Coronary artery (tissue), 2 donors: ENCODE measurements at regions not wholly inside any gene's neighbourhood (a gene's known extent, or its start where the extent isn't known, plus 50 kb on each side); places are given as distances from the start of the nearest gene placed in this dataset.
A peak's percentile ranks its signal among the peaks of the same experiment; 100 is the strongest.
"Not testable (repeated sequence)": the region's sequence is repeated elsewhere in the genome, so short reads cannot be mapped to it uniquely, and the experiment has no call there.

Experiments
- DNase-seq: peaks from one replicate; pipeline ENCODE4 v3.0.0-alpha.2; 2017; ENCODE audit warnings: low spot score
- H3K27ac ChIP-seq, 2 donors: fragments of 200-600 bp; sonication (generic); one replicate each; pipeline ENCODE4 v1.5.1; 2016 to 2019
- H3K4me3 ChIP-seq: fragments of 200-600 bp; sonication (generic); 2 replicates; pipeline ENCODE4 v1.5.1; 2016; ENCODE audit warnings: mild to moderate bottlenecking, moderate library complexity
- TF ChIP-seq, protein P1 (sequence below): fragments of 200-600 bp; sonication (generic); IDR thresholded peaks from one replicate; pipeline ENCODE4 v1.5.1; 2019; ENCODE audit warnings: antibody characterized with exemption

DNA sequence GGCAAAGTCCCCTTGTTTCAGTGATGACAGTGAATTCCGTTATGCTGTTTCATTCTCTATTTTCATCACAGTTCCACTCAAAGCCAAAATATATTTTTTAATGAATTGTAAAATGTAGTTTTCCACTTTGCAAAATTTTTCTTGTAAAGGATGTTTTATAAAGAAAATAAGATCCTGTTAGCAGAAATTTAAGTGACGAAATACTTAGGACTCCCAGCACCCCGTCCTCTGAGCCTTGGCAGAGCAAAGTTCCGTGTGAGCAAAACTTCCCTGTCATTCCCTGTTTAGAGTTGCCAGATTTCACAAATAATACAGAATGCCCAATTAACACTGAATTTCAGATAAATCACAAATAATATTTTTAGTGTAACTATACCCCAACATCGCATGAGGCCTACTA is 81.0 kb upstream of the RBPJ start:
- TF ChIP-seq, protein P1, sequence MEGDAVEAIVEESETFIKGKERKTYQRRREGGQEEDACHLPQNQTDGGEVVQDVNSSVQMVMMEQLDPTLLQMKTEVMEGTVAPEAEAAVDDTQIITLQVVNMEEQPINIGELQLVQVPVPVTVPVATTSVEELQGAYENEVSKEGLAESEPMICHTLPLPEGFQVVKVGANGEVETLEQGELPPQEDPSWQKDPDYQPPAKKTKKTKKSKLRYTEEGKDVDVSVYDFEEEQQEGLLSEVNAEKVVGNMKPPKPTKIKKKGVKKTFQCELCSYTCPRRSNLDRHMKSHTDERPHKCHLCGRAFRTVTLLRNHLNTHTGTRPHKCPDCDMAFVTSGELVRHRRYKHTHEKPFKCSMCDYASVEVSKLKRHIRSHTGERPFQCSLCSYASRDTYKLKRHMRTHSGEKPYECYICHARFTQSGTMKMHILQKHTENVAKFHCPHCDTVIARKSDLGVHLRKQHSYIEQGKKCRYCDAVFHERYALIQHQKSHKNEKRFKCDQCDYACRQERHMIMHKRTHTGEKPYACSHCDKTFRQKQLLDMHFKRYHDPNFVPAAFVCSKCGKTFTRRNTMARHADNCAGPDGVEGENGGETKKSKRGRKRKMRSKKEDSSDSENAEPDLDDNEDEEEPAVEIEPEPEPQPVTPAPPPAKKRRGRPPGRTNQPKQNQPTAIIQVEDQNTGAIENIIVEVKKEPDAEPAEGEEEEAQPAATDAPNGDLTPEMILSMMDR: no peak
- Histone ChIP-seq H3K4me3 (no peak overlapping the region), H3K27ac (peak overlapping the region in 1 of 2 donors; percentile 75)
- DNase-seq: no peak

DNA sequence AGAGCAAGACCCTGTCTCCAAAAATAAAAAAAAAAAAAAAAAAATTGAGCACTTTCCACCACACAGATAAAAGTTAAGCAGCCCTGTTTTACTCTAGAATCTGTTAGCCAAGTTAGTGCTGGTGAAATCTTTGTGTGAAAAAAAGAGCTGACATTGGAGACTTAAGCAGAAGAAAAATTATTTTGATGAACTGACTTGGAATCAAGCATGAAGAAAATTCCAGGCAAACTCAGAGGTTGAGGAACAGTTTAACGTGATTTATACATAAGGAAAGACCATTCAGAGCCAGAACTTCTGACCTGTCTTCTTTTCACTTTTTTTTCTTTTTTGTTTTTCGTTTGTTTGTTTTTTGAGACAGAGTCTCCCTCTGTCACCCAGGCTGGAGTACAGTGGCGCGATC is 79.6 kb upstream of the RBPJ start:
- Histone ChIP-seq H3K4me3 (no peak overlapping the region), H3K27ac (no peak overlapping the region)
- DNase-seq: no peak
- TF ChIP-seq, protein P1: no peak

DNA sequence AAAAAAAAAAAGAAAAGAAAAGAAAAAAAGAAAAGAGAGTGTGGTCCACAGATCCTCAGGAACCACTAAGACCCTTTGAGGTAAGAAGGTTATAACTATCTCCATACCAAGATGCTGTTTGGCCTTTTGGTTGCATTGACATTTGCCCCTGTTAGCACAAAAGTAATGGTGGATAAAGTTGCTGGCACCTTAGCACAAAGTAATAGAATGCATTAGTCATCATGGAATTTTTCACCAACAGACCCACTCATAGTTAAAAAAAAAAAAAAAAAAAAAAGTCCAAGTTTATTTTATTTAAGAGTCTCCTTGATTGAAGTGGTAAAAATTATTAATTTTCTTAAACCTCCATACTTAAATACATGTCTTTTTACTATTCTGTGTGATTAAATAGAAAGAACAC is 78.4 kb upstream of the RBPJ start:
- no peak for DNase-seq
- Histone ChIP-seq H3K27ac (no peak overlapping the region), H3K4me3 (no peak overlapping the region)
- TF ChIP-seq, protein P1: no peak

DNA sequence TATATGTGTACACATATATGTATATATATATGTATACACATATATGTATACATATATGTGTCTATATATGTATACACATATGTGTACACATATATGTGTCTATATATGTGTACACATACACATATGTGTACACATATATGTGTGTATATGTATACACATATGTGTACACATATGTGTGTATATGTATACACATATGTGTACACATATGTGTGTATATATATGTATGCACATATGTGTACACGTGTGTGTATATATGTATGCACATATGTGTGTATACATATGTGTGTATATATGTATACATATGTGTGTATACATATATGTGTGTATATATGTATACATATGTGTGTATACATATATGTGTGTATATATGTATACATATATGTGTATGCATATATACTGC is 76.7 kb upstream of the RBPJ start:
- not testable (repeated sequence) for H3K27ac ChIP-seq, H3K4me3 ChIP-seq, DNase-seq

DNA sequence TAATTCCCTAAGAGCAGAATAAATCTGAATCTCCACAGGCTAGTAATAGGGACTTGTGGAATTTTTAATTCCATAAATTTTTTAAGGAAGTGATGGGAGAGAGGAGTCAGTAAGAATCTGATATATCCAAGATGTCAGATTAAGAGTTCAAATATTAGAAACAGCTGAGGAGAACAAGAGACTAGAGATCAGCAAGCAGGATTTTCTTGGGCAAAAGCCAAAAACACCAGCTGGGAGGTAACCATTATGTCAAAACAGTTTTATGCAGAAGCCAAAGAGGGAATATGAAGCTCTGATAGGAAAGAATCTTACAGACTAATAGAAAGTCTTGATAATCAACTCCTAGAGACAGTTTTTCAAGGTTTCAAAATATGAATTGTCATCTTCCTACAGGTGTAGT is 72.2 kb upstream of the RBPJ start:
- no peak overlapping the region for H3K4me3 ChIP-seq
- H3K27ac ChIP-seq: no peak overlapping the region
- TF ChIP-seq, protein P1: no peak
- no peak for DNase-seq

DNA sequence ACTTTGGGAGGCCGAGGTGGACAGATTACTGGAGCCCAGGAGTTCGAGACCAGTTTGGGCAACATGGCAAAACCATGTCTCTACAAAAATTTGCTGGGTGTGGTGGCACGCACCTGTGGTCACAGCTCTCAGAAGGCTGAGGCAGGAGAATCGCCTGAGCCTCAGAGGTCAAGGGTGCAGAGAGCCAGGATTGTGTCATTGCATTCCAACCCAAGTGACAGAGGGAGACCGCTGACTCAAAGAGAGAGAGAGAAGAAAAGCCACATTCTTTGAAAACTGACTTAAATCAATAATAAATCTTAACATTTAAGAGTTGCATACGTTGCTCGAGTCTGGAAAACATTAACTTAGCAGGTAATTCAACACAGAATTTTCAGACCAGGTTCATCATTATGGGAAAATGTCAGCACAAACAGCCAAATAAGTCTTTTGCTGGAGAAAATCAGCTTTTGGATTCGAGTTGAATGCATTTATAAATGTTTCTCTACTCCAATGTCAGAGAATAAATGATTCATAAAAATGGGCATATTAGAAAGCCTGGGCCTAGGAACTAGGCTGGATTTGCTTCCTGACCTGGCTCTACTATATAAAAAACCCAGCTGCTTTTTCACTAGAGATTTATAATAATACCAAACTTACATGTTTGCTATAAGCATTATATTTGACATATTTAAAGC is 68.3 kb upstream of the RBPJ start:
- H3K27ac ChIP-seq: no peak overlapping the region
- TF ChIP-seq, protein P1: no peak
- DNase-seq: no peak
- no peak overlapping the region for H3K4me3 ChIP-seq

DNA sequence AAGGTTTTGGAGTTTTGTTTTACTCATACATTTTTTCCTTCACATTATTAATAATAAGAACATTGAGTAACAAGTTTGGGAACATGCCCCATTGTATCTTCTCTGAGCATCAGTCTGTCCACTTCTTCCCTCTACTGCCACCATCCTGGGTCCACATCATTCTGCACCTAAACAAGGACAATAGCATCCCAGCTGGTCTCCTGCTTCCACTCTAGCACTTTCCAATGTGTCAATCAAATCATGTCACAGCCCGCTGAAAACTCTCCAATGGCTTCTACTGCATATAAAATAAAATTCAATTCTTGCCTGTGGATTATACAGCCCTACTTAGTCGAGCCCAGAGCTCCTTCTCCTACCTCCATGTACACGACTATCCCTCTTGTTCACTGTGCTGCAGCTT is 66.8 kb upstream of the RBPJ start:
- no peak for DNase-seq
- no peak overlapping the region for H3K4me3 ChIP-seq
- TF ChIP-seq, protein P1: no peak
- no peak overlapping the region for H3K27ac ChIP-seq
